GM23248 (cell line): ENCODE measurements at regions not wholly inside any gene's neighbourhood (a gene's known extent, or its start where the extent isn't known, plus 50 kb on each side); places are given as distances from the start of the nearest gene placed in this dataset.

ENCODE experiments used
- EZH2 ChIP-seq: fragments of 200-600 bp; sonication (generic); IDR thresholded peaks from 2 replicates; pipeline ENCODE4 v1.6.1; 2018; ENCODE audit warnings: antibody characterized with exemption, mild to moderate bottlenecking; ENCODE audit not compliant: insufficient read depth, poor library complexity, severe bottlenecking
- EZH2phosphoT487 ChIP-seq: fragments of 200-600 bp; sonication (generic); IDR thresholded peaks from 2 replicates; pipeline ENCODE4 v1.6.1; 2018; ENCODE audit warnings: antibody characterized with exemption, moderate library complexity, mild to moderate bottlenecking, low read depth; ENCODE audit not compliant: insufficient read depth

- TF ChIP-seq EZH2phosphoT487 (no peak), EZH2 (no peak)
These were observed 131.8 kb downstream of the CTH start for GRCh38 chr1:70542856-70543255.
